ENCODE measurements at regions not wholly inside any gene's neighbourhood (a gene's known extent, or its start where the extent isn't known, plus 50 kb on each side); places are given as distances from the start of the nearest gene placed in this dataset.

GRCh38 chr16:35449663-35450062 is 1990.3 kb downstream of the TP53TG3F start:
- TF ChIP-seq EP300 (IDR thresholded peaks at IDR 0.05) = no peak
- TF ChIP-seq, protein P1, sequence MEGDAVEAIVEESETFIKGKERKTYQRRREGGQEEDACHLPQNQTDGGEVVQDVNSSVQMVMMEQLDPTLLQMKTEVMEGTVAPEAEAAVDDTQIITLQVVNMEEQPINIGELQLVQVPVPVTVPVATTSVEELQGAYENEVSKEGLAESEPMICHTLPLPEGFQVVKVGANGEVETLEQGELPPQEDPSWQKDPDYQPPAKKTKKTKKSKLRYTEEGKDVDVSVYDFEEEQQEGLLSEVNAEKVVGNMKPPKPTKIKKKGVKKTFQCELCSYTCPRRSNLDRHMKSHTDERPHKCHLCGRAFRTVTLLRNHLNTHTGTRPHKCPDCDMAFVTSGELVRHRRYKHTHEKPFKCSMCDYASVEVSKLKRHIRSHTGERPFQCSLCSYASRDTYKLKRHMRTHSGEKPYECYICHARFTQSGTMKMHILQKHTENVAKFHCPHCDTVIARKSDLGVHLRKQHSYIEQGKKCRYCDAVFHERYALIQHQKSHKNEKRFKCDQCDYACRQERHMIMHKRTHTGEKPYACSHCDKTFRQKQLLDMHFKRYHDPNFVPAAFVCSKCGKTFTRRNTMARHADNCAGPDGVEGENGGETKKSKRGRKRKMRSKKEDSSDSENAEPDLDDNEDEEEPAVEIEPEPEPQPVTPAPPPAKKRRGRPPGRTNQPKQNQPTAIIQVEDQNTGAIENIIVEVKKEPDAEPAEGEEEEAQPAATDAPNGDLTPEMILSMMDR (IDR thresholded peaks at IDR 0.05) = no peak

Data from sigmoid colon (tissue), 4 donors.